ENCODE measurements at regions not wholly inside any gene's neighbourhood (a gene's known extent, or its start where the extent isn't known, plus 50 kb on each side); places are given as distances from the start of the nearest gene placed in this dataset.

DNA sequence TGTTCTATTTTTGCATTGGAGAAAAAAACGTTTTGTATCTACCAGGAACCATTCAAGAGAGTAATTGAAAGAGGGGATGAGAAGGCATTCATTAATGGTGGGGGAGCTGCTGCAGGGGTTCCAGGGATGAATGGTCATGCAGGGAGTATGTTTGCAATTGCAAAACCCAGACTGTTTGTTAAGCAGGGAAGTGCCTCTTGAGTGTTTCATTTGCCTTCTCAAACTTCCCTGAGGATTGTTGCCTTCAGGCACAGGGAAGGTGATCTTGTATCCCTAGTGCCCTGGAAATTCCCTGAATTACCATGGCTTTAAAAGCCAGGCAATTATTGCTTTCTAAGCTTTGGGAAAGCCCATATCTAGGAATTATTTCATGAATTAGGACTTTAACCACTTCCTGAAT lies 172.7 kb upstream of the NLGN4Y start:
- no peak for DNase-seq (ENCODE audit: low read depth in 2 of 2)
- no peak overlapping the region for H2AFZ ChIP-seq (ENCODE audit: low read length)
- no peaks in the 10 kb centered on the region for H4K20me1 ChIP-seq (ENCODE audit: control insufficient read depth, extremely low read depth, insufficient read depth, low read length)
- no peak overlapping the region for H3K4me2 ChIP-seq (ENCODE audit: extremely low read depth, insufficient read depth, low read length)
- no peaks in the 10 kb centered on the region for H3K79me2 ChIP-seq (ENCODE audit: control insufficient read depth, insufficient read depth, low read length)
- H3K36me3 ChIP-seq (ENCODE audit: control insufficient read depth, insufficient read depth, low read length), result no peaks in the 10 kb centered on the region
- no peaks in the 10 kb centered on the region for H3K27me3 ChIP-seq (ENCODE audit: control insufficient read depth, insufficient read depth, low read length)
- H3K4me3 ChIP-seq (replicated peaks in 1 of 4; ENCODE audit: control extremely low read depth in 1 of 4, insufficient read depth in 1 of 4, low read depth in 3 of 4, low read length in 4 of 4), result no peak overlapping the region
- TF ChIP-seq, protein P1, sequence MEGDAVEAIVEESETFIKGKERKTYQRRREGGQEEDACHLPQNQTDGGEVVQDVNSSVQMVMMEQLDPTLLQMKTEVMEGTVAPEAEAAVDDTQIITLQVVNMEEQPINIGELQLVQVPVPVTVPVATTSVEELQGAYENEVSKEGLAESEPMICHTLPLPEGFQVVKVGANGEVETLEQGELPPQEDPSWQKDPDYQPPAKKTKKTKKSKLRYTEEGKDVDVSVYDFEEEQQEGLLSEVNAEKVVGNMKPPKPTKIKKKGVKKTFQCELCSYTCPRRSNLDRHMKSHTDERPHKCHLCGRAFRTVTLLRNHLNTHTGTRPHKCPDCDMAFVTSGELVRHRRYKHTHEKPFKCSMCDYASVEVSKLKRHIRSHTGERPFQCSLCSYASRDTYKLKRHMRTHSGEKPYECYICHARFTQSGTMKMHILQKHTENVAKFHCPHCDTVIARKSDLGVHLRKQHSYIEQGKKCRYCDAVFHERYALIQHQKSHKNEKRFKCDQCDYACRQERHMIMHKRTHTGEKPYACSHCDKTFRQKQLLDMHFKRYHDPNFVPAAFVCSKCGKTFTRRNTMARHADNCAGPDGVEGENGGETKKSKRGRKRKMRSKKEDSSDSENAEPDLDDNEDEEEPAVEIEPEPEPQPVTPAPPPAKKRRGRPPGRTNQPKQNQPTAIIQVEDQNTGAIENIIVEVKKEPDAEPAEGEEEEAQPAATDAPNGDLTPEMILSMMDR (conservative IDR thresholded peaks at IDR 0.05 in 1 of 2, IDR thresholded peaks at IDR 0.05 in 1 of 2; ENCODE audit: low read depth in 1 of 2, low read length in 2 of 2), result no peak
- no peak for TF ChIP-seq EZH2 (IDR thresholded peaks at IDR 0.05; ENCODE audit: low read length, missing control alignments)
- no peak overlapping the region for H3K27ac ChIP-seq (ENCODE audit: insufficient read depth, low read length)
- H3K4me1 ChIP-seq (ENCODE audit: control insufficient read depth, extremely low read depth, insufficient read depth, low read length), result no peaks in the 10 kb centered on the region
- no peak overlapping the region for H3K9ac ChIP-seq (ENCODE audit: insufficient read depth, low read length)
- H3K9me3 ChIP-seq (ENCODE audit: control insufficient read depth, insufficient read depth, low read depth, low read length), result no peaks in the 10 kb centered on the region

DNA sequence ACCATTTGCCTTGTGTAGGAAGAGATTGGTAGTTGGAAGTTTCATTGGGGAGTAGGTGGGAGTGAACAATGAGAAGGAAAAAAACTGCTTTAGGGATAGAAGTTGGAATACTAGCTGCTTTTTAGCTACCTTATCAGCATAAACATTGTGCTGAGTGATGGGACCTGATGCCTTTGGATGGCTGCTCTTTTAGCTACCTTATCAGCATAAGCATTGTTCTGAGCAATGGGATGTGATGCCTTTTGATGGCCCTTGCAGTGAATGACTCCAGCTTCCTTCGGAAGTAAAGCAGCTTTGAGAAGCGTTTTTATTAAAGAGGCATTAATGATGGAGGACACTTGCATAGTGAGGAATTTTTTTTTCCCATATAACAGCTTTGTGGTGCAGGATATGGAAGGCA lies 168.2 kb upstream of the NLGN4Y start:
- Histone ChIP-seq H4K20me1 (ENCODE audit: control insufficient read depth, extremely low read depth, insufficient read depth, low read length) (no peaks in the 10 kb centered on the region), H3K9me3 (ENCODE audit: control insufficient read depth, insufficient read depth, low read depth, low read length) (no peaks in the 10 kb centered on the region), H3K9ac (ENCODE audit: insufficient read depth, low read length) (no peak overlapping the region), H3K4me3 (replicated peaks in 1 of 4; ENCODE audit: control extremely low read depth in 1 of 4, insufficient read depth in 1 of 4, low read depth in 3 of 4, low read length in 4 of 4) (no peak overlapping the region), H3K79me2 (ENCODE audit: control insufficient read depth, insufficient read depth, low read length) (no peaks in the 10 kb centered on the region), H3K27me3 (ENCODE audit: control insufficient read depth, insufficient read depth, low read length) (no peaks in the 10 kb centered on the region), H3K4me2 (ENCODE audit: extremely low read depth, insufficient read depth, low read length) (no peak overlapping the region), H3K27ac (ENCODE audit: insufficient read depth, low read length) (no peak overlapping the region), H3K36me3 (ENCODE audit: control insufficient read depth, insufficient read depth, low read length) (no peaks in the 10 kb centered on the region), H2AFZ (ENCODE audit: low read length) (no peak overlapping the region), H3K4me1 (ENCODE audit: control insufficient read depth, extremely low read depth, insufficient read depth, low read length) (no peaks in the 10 kb centered on the region)
- TF ChIP-seq EZH2 (IDR thresholded peaks at IDR 0.05; ENCODE audit: low read length, missing control alignments), result no peak
- TF ChIP-seq, protein P1 (conservative IDR thresholded peaks at IDR 0.05 in 1 of 2, IDR thresholded peaks at IDR 0.05 in 1 of 2; ENCODE audit: low read depth in 1 of 2, low read length in 2 of 2), result no peak
- DNase-seq (ENCODE audit: low read depth in 2 of 2), result no peak

DNA sequence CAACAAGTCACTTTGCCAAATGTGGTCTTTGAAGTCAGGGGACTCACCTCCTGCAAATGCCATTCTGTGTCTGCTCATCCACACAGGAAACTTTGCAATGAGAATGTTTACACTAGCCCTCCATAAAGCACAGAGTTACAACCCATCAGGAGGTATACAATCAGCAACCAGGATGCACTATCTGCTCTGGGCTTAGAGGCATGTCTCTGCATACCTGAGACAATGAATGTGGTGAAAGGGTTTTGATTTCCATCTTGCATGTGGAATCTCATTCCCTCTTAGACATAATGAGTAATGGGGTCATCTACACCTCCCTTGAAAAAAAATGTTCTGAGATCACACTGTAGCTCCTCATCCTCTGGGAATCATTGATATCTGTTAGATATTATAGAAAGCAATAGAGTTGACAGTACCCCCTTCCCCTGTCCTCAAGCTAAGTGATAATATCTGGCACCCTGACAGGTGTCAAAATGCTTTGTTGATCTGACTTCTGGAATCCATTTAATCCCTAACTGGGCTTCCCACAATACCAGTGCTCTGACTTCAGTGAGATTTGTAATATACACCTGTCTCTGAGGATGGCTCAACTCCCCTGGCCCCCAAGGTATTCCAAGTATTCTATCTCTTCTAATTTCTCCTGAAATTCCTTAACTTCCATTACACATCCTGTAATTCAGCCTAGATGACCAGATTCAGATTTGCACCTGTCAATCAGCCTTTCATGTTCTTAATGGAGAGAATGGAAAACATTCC lies 163.4 kb upstream of the NLGN4Y start:
- Histone ChIP-seq H4K20me1 (ENCODE audit: control insufficient read depth, extremely low read depth, insufficient read depth, low read length) (no peaks in the 10 kb centered on the region), H2AFZ (ENCODE audit: low read length) (no peak overlapping the region), H3K4me2 (ENCODE audit: extremely low read depth, insufficient read depth, low read length) (no peak overlapping the region), H3K27ac (ENCODE audit: insufficient read depth, low read length) (no peak overlapping the region), H3K9ac (ENCODE audit: insufficient read depth, low read length) (no peak overlapping the region), H3K4me3 (replicated peaks in 1 of 4; ENCODE audit: control extremely low read depth in 1 of 4, insufficient read depth in 1 of 4, low read depth in 3 of 4, low read length in 4 of 4) (no peak overlapping the region), H3K79me2 (ENCODE audit: control insufficient read depth, insufficient read depth, low read length) (no peaks in the 10 kb centered on the region), H3K9me3 (ENCODE audit: control insufficient read depth, insufficient read depth, low read depth, low read length) (no peaks in the 10 kb centered on the region), H3K4me1 (ENCODE audit: control insufficient read depth, extremely low read depth, insufficient read depth, low read length) (no peaks in the 10 kb centered on the region), H3K27me3 (ENCODE audit: control insufficient read depth, insufficient read depth, low read length) (no peaks in the 10 kb centered on the region), H3K36me3 (ENCODE audit: control insufficient read depth, insufficient read depth, low read length) (no peaks in the 10 kb centered on the region)
- no peak for TF ChIP-seq EZH2 (IDR thresholded peaks at IDR 0.05; ENCODE audit: low read length, missing control alignments)
- no peak for DNase-seq (ENCODE audit: low read depth in 2 of 2)
